Osteocyte (in vitro differentiated cells): ENCODE measurements at regions not wholly inside any gene's neighbourhood (a gene's known extent, or its start where the extent isn't known, plus 50 kb on each side); places are given as distances from the start of the nearest gene placed in this dataset.

ENCODE experiments used
- DNase-seq: peaks from one replicate; pipeline ENCODE4 v3.0.0; 2021; ENCODE audit warnings: mixed read lengths; ENCODE audit not compliant: unreplicated experiment; ENCODE audit errors: extremely low spot score
- H3K27ac Mint-ChIP-seq: one replicate; pipeline ENCODE4 v1.8.0; 2021; ENCODE audit warnings: mild to moderate bottlenecking, mixed read lengths; ENCODE audit not compliant: unreplicated experiment
- H3K27me3 Mint-ChIP-seq: one replicate; pipeline ENCODE4 v1.8.0; 2021; ENCODE audit warnings: mixed read lengths; ENCODE audit not compliant: unreplicated experiment
- H3K36me3 Mint-ChIP-seq: one replicate; pipeline ENCODE4 v1.8.0; 2021; ENCODE audit warnings: mixed read lengths; ENCODE audit not compliant: unreplicated experiment
- H3K4me1 Mint-ChIP-seq: one replicate; pipeline ENCODE4 v1.8.0; 2021; ENCODE audit warnings: mixed read lengths; ENCODE audit not compliant: unreplicated experiment
- H3K4me3 Mint-ChIP-seq: one replicate; pipeline ENCODE4 v1.8.0; 2021; ENCODE audit warnings: mild to moderate bottlenecking, moderate library complexity, mixed read lengths; ENCODE audit not compliant: unreplicated experiment
- H3K9me3 Mint-ChIP-seq: one replicate; pipeline ENCODE4 v1.8.0; 2021; ENCODE audit warnings: mixed read lengths; ENCODE audit not compliant: unreplicated experiment
- CTCF ChIP-seq: fragments of 200-600 bp; sonication (generic); IDR thresholded peaks from 2 replicates; pipeline ENCODE4 v1.5.0; 2021; ENCODE audit warnings: antibody characterized with exemption, mild to moderate bottlenecking, moderate library complexity

- Mint-ChIP-seq H3K27ac (no peak overlapping the region), H3K4me1 (no peaks in the 10 kb centered on the region), H3K27me3 (no peaks in the 10 kb centered on the region), H3K9me3 (peaks cover 26% of the 10 kb centered on the region), H3K36me3 (no peaks in the 10 kb centered on the region), H3K4me3 (no peak overlapping the region)
- TF ChIP-seq CTCF: no peak
- peak; percentile 66 for DNase-seq
These were observed 57.7 kb upstream of the RPL38 start for GRCh38 chr17:74145756-74146155.

- Mint-ChIP-seq H3K4me3 (no peak overlapping the region), H3K27me3 (no peaks in the 10 kb centered on the region), H3K4me1 (no peaks in the 10 kb centered on the region), H3K36me3 (no peaks in the 10 kb centered on the region), H3K27ac (no peak overlapping the region), H3K9me3 (peaks cover 24% of the 10 kb centered on the region)
- no peak for DNase-seq
- TF ChIP-seq CTCF: no peak
These were observed 57.3 kb upstream of the RPL38 start for GRCh38 chr17:74146196-74146595.

- TF ChIP-seq CTCF: no peak
- H3K27ac Mint-ChIP-seq: no peak overlapping the region
- H3K27me3 Mint-ChIP-seq: no peaks in the 10 kb centered on the region
- H3K4me1 Mint-ChIP-seq: no peaks in the 10 kb centered on the region
- H3K4me3 Mint-ChIP-seq: no peak overlapping the region
- peak; percentile 79 for DNase-seq
- no peaks in the 10 kb centered on the region for H3K36me3 Mint-ChIP-seq
- peaks cover 16% of the 10 kb centered on the region for H3K9me3 Mint-ChIP-seq
These were observed 56.2 kb upstream of the RPL38 start for GRCh38 chr17:74147056-74147835.

- TF ChIP-seq CTCF: no peak
- DNase-seq: peak; percentile 57
- Mint-ChIP-seq H3K4me1 (no peaks in the 10 kb centered on the region), H3K9me3 (peaks cover 10% of the 10 kb centered on the region), H3K36me3 (no peaks in the 10 kb centered on the region), H3K27me3 (no peaks in the 10 kb centered on the region), H3K27ac (no peak overlapping the region), H3K4me3 (no peak overlapping the region)
These were observed 55.5 kb upstream of the RPL38 start for GRCh38 chr17:74147966-74148365.

- H3K27ac Mint-ChIP-seq: no peak overlapping the region
- H3K27me3 Mint-ChIP-seq: no peaks in the 10 kb centered on the region
- no peak for TF ChIP-seq CTCF
- DNase-seq: peak; percentile 63
- no peak overlapping the region for H3K4me3 Mint-ChIP-seq
- peaks cover 10% of the 10 kb centered on the region for H3K9me3 Mint-ChIP-seq
- no peaks in the 10 kb centered on the region for H3K4me1 Mint-ChIP-seq
- no peaks in the 10 kb centered on the region for H3K36me3 Mint-ChIP-seq
These were observed 55.0 kb upstream of the RPL38 start for GRCh38 chr17:74148446-74148845.
